Activated T-helper 17 cell treated with anti-CD3 and anti-CD28 coated beads, Interleukin-2, amount 50 U/mL, for 72 hours (primary cell): ENCODE measurements at regions not wholly inside any gene's neighbourhood (a gene's known extent, or its start where the extent isn't known, plus 50 kb on each side); places are given as distances from the start of the nearest gene placed in this dataset.
"Not testable (repeated sequence)": the region's sequence is repeated elsewhere in the genome, so short reads cannot be mapped to it uniquely, and the experiment has no call there.

Source experiments
- ATAC-seq: fragments of 150-1000 bp; cut with Tn5 transposase; replicated peaks from 2 replicates; pipeline ENCODE4 v1.10.0; 2021; ENCODE audit warnings: mild to moderate bottlenecking, moderate library complexity
- H3K27ac Mint-ChIP-seq: one replicate; pipeline ENCODE4 v1.8.0; 2022; ENCODE audit warnings: mixed read lengths
- H3K27me3 Mint-ChIP-seq: one replicate; pipeline ENCODE4 v1.8.0; 2022; ENCODE audit warnings: mixed read lengths
- H3K36me3 Mint-ChIP-seq: one replicate; pipeline ENCODE4 v1.8.0; 2022; ENCODE audit warnings: low read depth, mild to moderate bottlenecking, mixed read lengths
- H3K4me1 Mint-ChIP-seq: one replicate; pipeline ENCODE4 v1.8.0; 2022; ENCODE audit warnings: mixed read lengths
- H3K4me3 Mint-ChIP-seq: one replicate; pipeline ENCODE4 v1.8.0; 2022; ENCODE audit warnings: mild to moderate bottlenecking, mixed read lengths
- H3K9me3 Mint-ChIP-seq: one replicate; pipeline ENCODE4 v1.8.0; 2022; ENCODE audit warnings: mixed read lengths

DNA sequence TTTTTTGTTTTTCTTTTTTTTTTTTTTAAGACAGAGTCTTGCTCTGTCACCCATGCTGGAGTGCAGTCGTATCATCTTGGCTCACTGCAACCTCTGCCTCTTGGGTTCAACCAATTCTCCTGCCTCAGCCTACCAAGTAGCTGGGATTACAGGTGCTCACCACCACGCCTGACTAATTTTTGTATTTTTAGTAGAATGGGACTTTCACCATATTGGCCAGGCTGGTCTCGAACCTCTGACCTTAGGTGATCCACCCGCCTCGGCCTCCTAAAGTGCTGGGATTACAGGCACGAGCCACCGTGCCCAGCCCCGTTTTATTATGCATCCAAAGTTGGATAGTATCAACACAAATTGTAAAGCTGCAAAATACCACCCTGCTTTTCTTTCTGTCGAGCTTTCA lies 154.9 kb downstream of the CRPPA start:
- not testable (repeated sequence) for H3K27me3 Mint-ChIP-seq, H3K4me1 Mint-ChIP-seq, H3K27ac Mint-ChIP-seq, ATAC-seq, H3K4me3 Mint-ChIP-seq, H3K9me3 Mint-ChIP-seq, H3K36me3 Mint-ChIP-seq

GRCh38 chr7:16265863-16266458 lies 155.4 kb downstream of the CRPPA start:
- Mint-ChIP-seq H3K4me3 (no peak overlapping the region), H3K9me3 (peaks cover 5% of the 10 kb centered on the region), H3K27me3 (no peaks in the 10 kb centered on the region), H3K36me3 (no peaks in the 10 kb centered on the region), H3K4me1 (peaks cover 6% of the 10 kb centered on the region), H3K27ac (no peak overlapping the region)
- ATAC-seq, result no peak

- peaks cover 5% of the 10 kb centered on the region for H3K9me3 Mint-ChIP-seq
- no peaks in the 10 kb centered on the region for H3K27me3 Mint-ChIP-seq
- peaks cover 6% of the 10 kb centered on the region for H3K4me1 Mint-ChIP-seq
- no peak for ATAC-seq
- H3K36me3 Mint-ChIP-seq, result no peaks in the 10 kb centered on the region
- H3K4me3 Mint-ChIP-seq, result no peak overlapping the region
- H3K27ac Mint-ChIP-seq, result no peak overlapping the region
These were observed 156.2 kb downstream of the CRPPA start for GRCh38 chr7:16264823-16265804.

DNA sequence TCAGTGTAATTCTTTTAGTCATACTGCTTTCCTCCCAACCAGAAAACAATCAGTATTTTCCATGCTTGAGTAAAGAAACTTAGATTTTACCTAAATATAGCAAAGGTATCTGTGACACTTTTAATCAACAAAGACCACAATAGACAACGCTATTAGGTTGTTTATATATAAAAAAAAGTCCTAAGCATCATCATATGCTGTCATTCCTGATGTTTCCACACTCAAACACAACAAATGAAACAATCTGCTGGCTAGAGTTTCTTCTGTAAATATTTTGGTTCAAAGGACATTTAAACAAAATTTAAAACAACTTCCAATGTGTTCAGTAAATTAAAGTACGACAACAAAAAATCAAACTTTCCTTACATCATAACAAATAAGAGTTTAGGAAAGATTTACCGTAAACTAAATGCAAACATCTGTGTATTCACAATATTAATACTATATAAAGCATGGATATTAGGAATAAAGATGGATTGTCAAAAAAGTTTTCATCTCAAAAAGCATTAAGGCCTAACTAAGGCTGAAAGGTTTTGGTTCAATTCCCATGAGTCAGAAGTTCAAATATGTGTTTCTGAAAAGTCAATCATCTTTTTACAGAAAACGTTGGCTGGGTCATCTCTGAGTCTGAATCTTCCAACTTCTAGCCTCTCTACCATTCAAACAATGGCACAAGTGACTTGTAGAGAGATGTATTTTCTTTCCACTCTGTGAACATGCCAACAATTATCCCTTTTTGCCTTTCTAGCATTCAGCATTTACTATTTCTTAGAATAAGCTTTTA lies 157.1 kb downstream of the CRPPA start:
- no peak for ATAC-seq
- no peaks in the 10 kb centered on the region for H3K36me3 Mint-ChIP-seq
- H3K4me3 Mint-ChIP-seq, result no peak overlapping the region
- H3K27me3 Mint-ChIP-seq, result no peaks in the 10 kb centered on the region
- H3K4me1 Mint-ChIP-seq, result peaks cover 6% of the 10 kb centered on the region
- H3K9me3 Mint-ChIP-seq, result peaks cover 5% of the 10 kb centered on the region
- H3K27ac Mint-ChIP-seq, result no peak overlapping the region

GRCh38 chr7:16263377-16263776 lies 158.0 kb downstream of the CRPPA start:
- not testable (repeated sequence) for H3K27ac Mint-ChIP-seq, H3K27me3 Mint-ChIP-seq, ATAC-seq, H3K9me3 Mint-ChIP-seq, H3K4me3 Mint-ChIP-seq, H3K36me3 Mint-ChIP-seq, H3K4me1 Mint-ChIP-seq

- Mint-ChIP-seq H3K9me3 (peaks cover 5% of the 10 kb centered on the region), H3K27ac (no peak overlapping the region), H3K4me3 (no peak overlapping the region), H3K27me3 (no peaks in the 10 kb centered on the region), H3K4me1 (peaks cover 6% of the 10 kb centered on the region), H3K36me3 (no peaks in the 10 kb centered on the region)
- no peak for ATAC-seq
These were observed 159.7 kb downstream of the CRPPA start for GRCh38 chr7:16261654-16262053.

DNA sequence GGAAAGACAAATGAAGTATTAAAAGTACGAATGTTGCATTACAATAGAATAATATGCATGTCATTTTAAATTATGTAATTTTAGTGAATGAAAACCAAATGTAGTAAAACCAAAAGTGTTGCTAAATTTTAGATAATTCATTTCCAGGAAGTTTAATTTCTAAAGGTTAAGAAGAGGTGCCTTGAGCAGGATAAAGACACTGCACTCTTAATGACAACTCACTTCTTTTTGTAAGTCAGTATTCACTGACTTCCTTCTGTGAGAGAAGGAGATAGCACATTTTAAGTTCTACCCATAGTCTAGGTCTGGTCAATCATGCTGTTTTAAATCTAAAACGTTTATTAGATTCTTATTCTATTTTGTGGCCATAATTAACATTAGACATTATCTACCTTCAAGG lies 160.2 kb downstream of the CRPPA start:
- ATAC-seq, result no peak
- Mint-ChIP-seq H3K27ac (no peak overlapping the region), H3K27me3 (no peaks in the 10 kb centered on the region), H3K36me3 (no peaks in the 10 kb centered on the region), H3K4me3 (no peak overlapping the region), H3K9me3 (peaks cover 5% of the 10 kb centered on the region), H3K4me1 (peaks cover 6% of the 10 kb centered on the region)

DNA sequence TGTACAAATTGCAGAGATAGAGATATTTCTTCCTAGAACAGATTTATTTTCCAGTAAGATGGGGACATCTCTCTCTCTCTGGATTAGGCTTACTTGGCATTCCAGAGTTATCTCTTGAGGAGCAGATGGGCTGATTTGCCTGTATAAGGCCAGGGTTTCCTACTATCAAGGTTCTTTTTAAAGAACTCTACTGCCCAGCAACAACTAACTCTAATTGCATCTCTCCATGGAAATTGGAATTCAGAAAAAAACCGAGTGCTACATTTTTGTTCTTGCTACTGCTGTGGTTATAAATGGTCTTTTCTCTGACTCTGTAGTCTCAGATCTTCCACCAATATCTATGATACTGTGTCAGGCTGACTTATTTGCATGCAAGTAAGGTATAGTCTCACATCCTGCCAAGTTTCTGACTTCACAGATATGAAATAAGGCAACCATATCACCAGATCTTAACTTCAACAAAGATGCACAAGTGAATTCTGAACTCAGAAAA lies 161.1 kb downstream of the CRPPA start:
- peaks cover 5% of the 10 kb centered on the region for H3K9me3 Mint-ChIP-seq
- peaks cover 6% of the 10 kb centered on the region for H3K4me1 Mint-ChIP-seq
- H3K27ac Mint-ChIP-seq, result no peak overlapping the region
- no peak overlapping the region for H3K4me3 Mint-ChIP-seq
- H3K36me3 Mint-ChIP-seq, result no peaks in the 10 kb centered on the region
- H3K27me3 Mint-ChIP-seq, result no peaks in the 10 kb centered on the region
- peak; percentile 34 for ATAC-seq

DNA sequence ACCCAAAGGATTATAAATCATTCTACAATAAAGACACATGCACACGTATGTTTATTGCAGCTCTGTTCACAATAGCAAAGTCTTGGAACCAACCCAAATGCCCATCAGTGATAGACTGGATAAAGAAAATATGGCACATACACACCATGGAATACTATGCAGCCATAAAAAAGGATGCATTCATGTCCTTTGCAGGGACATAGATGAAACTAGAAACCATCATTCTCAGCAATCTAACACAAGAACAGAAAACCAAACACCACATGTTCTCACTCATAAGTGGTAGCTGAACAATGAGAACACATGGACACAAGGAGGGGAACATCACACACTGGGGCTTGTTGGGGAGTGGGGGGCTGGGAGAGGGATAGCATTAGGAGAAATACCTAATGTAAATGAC lies 164.9 kb downstream of the CRPPA start:
- H3K27me3 Mint-ChIP-seq, H3K9me3 Mint-ChIP-seq, H3K36me3 Mint-ChIP-seq, ATAC-seq, H3K27ac Mint-ChIP-seq, H3K4me3 Mint-ChIP-seq, H3K4me1 Mint-ChIP-seq: not testable (repeated sequence)

- not testable (repeated sequence) for H3K4me3 Mint-ChIP-seq, H3K27ac Mint-ChIP-seq, H3K9me3 Mint-ChIP-seq, H3K27me3 Mint-ChIP-seq, H3K36me3 Mint-ChIP-seq, ATAC-seq, H3K4me1 Mint-ChIP-seq
These were observed 165.4 kb downstream of the CRPPA start for GRCh38 chr7:16255952-16256351.

DNA sequence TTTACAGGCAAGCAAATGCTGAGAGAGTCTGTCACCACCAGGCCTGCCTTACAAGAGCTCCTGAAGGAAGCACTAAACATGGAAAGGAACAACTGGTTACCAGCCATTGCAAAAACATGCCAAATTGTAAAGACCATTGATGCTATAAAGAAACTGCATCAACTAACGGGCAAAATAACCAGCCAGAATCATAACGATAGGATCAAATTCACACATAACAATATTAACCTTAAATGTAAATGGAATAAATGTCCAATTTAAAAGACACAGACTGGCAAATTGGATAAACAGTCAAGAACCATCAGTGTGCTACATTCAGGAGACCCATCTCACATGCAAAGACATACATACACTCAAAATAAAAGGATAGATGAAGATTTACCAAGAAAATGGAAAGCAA lies 170.7 kb downstream of the CRPPA start:
- H3K36me3 Mint-ChIP-seq, H3K27me3 Mint-ChIP-seq, H3K27ac Mint-ChIP-seq, H3K4me3 Mint-ChIP-seq, H3K9me3 Mint-ChIP-seq, H3K4me1 Mint-ChIP-seq, ATAC-seq: not testable (repeated sequence)

- ATAC-seq, H3K9me3 Mint-ChIP-seq, H3K27ac Mint-ChIP-seq, H3K4me3 Mint-ChIP-seq, H3K36me3 Mint-ChIP-seq, H3K27me3 Mint-ChIP-seq, H3K4me1 Mint-ChIP-seq: not testable (repeated sequence)
These were observed 172.1 kb downstream of the CRPPA start for GRCh38 chr7:16249204-16249603.

GRCh38 chr7:16248556-16248955 lies 172.8 kb downstream of the CRPPA start:
- not testable (repeated sequence) for H3K4me1 Mint-ChIP-seq, H3K36me3 Mint-ChIP-seq, H3K27me3 Mint-ChIP-seq, H3K9me3 Mint-ChIP-seq, H3K4me3 Mint-ChIP-seq, ATAC-seq, H3K27ac Mint-ChIP-seq

DNA sequence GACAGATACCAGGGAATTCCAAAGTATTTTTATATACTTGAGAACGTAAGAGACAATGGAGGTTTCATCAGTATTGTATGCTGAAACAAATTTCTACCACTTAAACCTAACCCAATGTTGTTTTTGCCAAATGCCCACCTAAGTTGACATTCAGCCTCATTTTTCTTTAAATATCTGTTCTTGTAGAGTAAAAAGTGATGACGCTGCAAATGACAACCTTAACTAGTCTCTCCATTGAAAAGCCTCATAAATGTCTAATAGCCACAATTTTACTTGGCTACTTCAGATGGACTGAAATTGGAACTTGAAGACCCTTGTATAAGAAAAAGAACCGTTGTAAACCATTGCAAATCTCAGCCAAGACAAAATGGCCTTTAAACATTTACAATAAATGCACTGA lies 176.9 kb downstream of the CRPPA start:
- Mint-ChIP-seq H3K27ac (no peak overlapping the region), H3K27me3 (no peaks in the 10 kb centered on the region), H3K4me1 (no peaks in the 10 kb centered on the region), H3K4me3 (no peak overlapping the region), H3K36me3 (no peaks in the 10 kb centered on the region), H3K9me3 (no peaks in the 10 kb centered on the region)
- no peak for ATAC-seq

GRCh38 chr7:16242920-16243319 lies 178.4 kb downstream of the CRPPA start:
- no peaks in the 10 kb centered on the region for H3K4me1 Mint-ChIP-seq
- no peaks in the 10 kb centered on the region for H3K27me3 Mint-ChIP-seq
- no peak for ATAC-seq
- no peak overlapping the region for H3K27ac Mint-ChIP-seq
- no peaks in the 10 kb centered on the region for H3K36me3 Mint-ChIP-seq
- H3K9me3 Mint-ChIP-seq, result no peaks in the 10 kb centered on the region
- no peak overlapping the region for H3K4me3 Mint-ChIP-seq
